ENCODE measurements at regions not wholly inside any gene's neighbourhood (a gene's known extent, or its start where the extent isn't known, plus 50 kb on each side); places are given as distances from the start of the nearest gene placed in this dataset.

GRCh38 chr10:8269976-8270375 is 215.5 kb downstream of the GATA3 start:
- H3K4me1 ChIP-seq (ENCODE audit: control insufficient read depth in 4 of 4, insufficient read depth in 4 of 4, low read length in 3 of 4), result no peaks in the 10 kb centered on the region
- no peak overlapping the region for H3K4me3 ChIP-seq (ENCODE audit: low read depth in 1 of 3, low read length in 3 of 3)
- TF ChIP-seq ATF3 (IDR thresholded peaks at IDR 0.05) (no peak), RAD21 (IDR thresholded peaks at IDR 0.05) (no peak), GABPA (IDR thresholded peaks at IDR 0.05 in 1 of 2, conservative IDR thresholded peaks at IDR 0.05 in 1 of 2) (no peak), FOXA2 (IDR thresholded peaks at IDR 0.05) (no peak), YY1 (IDR thresholded peaks at IDR 0.05) (no peak)
- H3K9ac ChIP-seq (ENCODE audit: low read depth in 1 of 2, low read length in 2 of 2), result no peak overlapping the region
- H3K9me3 ChIP-seq (ENCODE audit: control insufficient read depth in 4 of 4, low read length in 3 of 4), result no peaks in the 10 kb centered on the region
- no peaks in the 10 kb centered on the region for H3K27me3 ChIP-seq (ENCODE audit: control insufficient read depth in 4 of 4, insufficient read depth in 4 of 4, low read length in 3 of 4)
- WGBS, result 94% methylated on average over 5 of the region's 5 CpGs
- DNase-seq (ENCODE audit: low spot score), result no peak
- no peak overlapping the region for H3K27ac ChIP-seq (ENCODE audit: low read depth in 1 of 2, low read length in 2 of 2)
- H3K36me3 ChIP-seq (ENCODE audit: control insufficient read depth in 4 of 4, insufficient read depth in 3 of 4, low read depth in 1 of 4, low read length in 3 of 4), result no peaks in the 10 kb centered on the region

- H3K4me3 ChIP-seq (ENCODE audit: low read depth in 1 of 3, low read length in 3 of 3), result no peak overlapping the region
- TF ChIP-seq REST (IDR thresholded peaks at IDR 0.05) (no peak), HNF4G (IDR thresholded peaks at IDR 0.05) (no peak), ATF3 (IDR thresholded peaks at IDR 0.05) (no peak), GABPA (IDR thresholded peaks at IDR 0.05 in 1 of 2, conservative IDR thresholded peaks at IDR 0.05 in 1 of 2) (no peak), HNF4A (conservative IDR thresholded peaks at IDR 0.05) (no peak)
- no peaks in the 10 kb centered on the region for H3K4me1 ChIP-seq (ENCODE audit: control insufficient read depth in 4 of 4, insufficient read depth in 4 of 4, low read length in 3 of 4)
- no peaks in the 10 kb centered on the region for H3K9me3 ChIP-seq (ENCODE audit: control insufficient read depth in 4 of 4, low read length in 3 of 4)
- no peak overlapping the region for H3K9ac ChIP-seq (ENCODE audit: low read depth in 1 of 2, low read length in 2 of 2)
- WGBS, result 54% methylated on average over 10 of the region's 10 CpGs
- no peak for DNase-seq (ENCODE audit: low spot score)
- no peaks in the 10 kb centered on the region for H3K27me3 ChIP-seq (ENCODE audit: control insufficient read depth in 4 of 4, insufficient read depth in 4 of 4, low read length in 3 of 4)
- no peak overlapping the region for H3K27ac ChIP-seq (ENCODE audit: low read depth in 1 of 2, low read length in 2 of 2)
- no peaks in the 10 kb centered on the region for H3K36me3 ChIP-seq (ENCODE audit: control insufficient read depth in 4 of 4, insufficient read depth in 3 of 4, low read depth in 1 of 4, low read length in 3 of 4)
Measured at GRCh38 chr10:8272794-8273425, 218.4 kb downstream of the GATA3 start.

GRCh38 chr10:8273749-8274148 is 219.3 kb downstream of the GATA3 start:
- H3K4me3 ChIP-seq (ENCODE audit: low read depth in 1 of 3, low read length in 3 of 3), result no peak overlapping the region
- no peaks in the 10 kb centered on the region for H3K9me3 ChIP-seq (ENCODE audit: control insufficient read depth in 4 of 4, low read length in 3 of 4)
- H3K36me3 ChIP-seq (ENCODE audit: control insufficient read depth in 4 of 4, insufficient read depth in 3 of 4, low read depth in 1 of 4, low read length in 3 of 4), result no peaks in the 10 kb centered on the region
- no peak overlapping the region for H3K27ac ChIP-seq (ENCODE audit: low read depth in 1 of 2, low read length in 2 of 2)
- TF ChIP-seq ATF3 (IDR thresholded peaks at IDR 0.05) (no peak), REST (IDR thresholded peaks at IDR 0.05) (no peak), CTCF (IDR thresholded peaks at IDR 0.05; ENCODE audit: low read depth, low read length, missing input control) (no peak), FOXA2 (IDR thresholded peaks at IDR 0.05) (no peak), JUND (IDR thresholded peaks at IDR 0.05) (no peak), HNF4A (conservative IDR thresholded peaks at IDR 0.05) (no peak), MAX (IDR thresholded peaks at IDR 0.05) (no peak), GABPA (IDR thresholded peaks at IDR 0.05 in 1 of 2, conservative IDR thresholded peaks at IDR 0.05 in 1 of 2) (no peak)
- H3K27me3 ChIP-seq (ENCODE audit: control insufficient read depth in 4 of 4, insufficient read depth in 4 of 4, low read length in 3 of 4), result no peaks in the 10 kb centered on the region
- WGBS, result 51% methylated on average over 2 of the region's 2 CpGs
- no peak overlapping the region for H3K9ac ChIP-seq (ENCODE audit: low read depth in 1 of 2, low read length in 2 of 2)
- H3K4me1 ChIP-seq (ENCODE audit: control insufficient read depth in 4 of 4, insufficient read depth in 4 of 4, low read length in 3 of 4), result no peaks in the 10 kb centered on the region
- DNase-seq (ENCODE audit: low spot score), result no peak
